ENCODE measurements at regions not wholly inside any gene's neighbourhood (a gene's known extent, or its start where the extent isn't known, plus 50 kb on each side); places are given as distances from the start of the nearest gene placed in this dataset.

- DNase-seq, result no peak
- H3K36me3 ChIP-seq (replicated peaks in 1 of 2; ENCODE audit: control insufficient read depth in 1 of 2, insufficient read depth in 2 of 2, low read length in 2 of 2), result no peaks in the 10 kb centered on the region
- no peaks in the 10 kb centered on the region for H3K4me1 Mint-ChIP-seq
- intact Hi-C loops (cut with micrococcal nuclease), result no loop called here
- no peaks in the 10 kb centered on the region for H3K9me3 Mint-ChIP-seq
- H3K9ac ChIP-seq (ENCODE audit: insufficient read depth, low read length, poor library complexity, severe bottlenecking), result no peak overlapping the region
- H3K4me2 ChIP-seq (replicated peaks; ENCODE audit: extremely low read depth, low read length, poor library complexity, severe bottlenecking), result no peak overlapping the region
- H3K4me3 Mint-ChIP-seq, result no peak overlapping the region
- H3K27ac Mint-ChIP-seq, result no peak overlapping the region
- H3K9me3 ChIP-seq (replicated peaks in 1 of 2; ENCODE audit: control insufficient read depth in 1 of 2, insufficient read depth in 1 of 2, low read length in 2 of 2), result no peaks in the 10 kb centered on the region
- H3K27me3 Mint-ChIP-seq (ENCODE audit: low read depth in 3 of 3), result peaks cover 4 to 9% (median 9%) of the 10 kb centered on the region in 3 donors
- H4K20me1 ChIP-seq (ENCODE audit: insufficient read depth, low read length), result no peaks in the 10 kb centered on the region
- no peaks in the 10 kb centered on the region for H3K27me3 ChIP-seq (ENCODE audit: control insufficient read depth in 2 of 2, insufficient read depth in 2 of 2, low read length in 2 of 2)
- WGBS (ENCODE audit: insufficient coverage), result 93% methylated on average over 5 of the region's 6 CpGs
- no peaks in the 10 kb centered on the region for H3K79me2 ChIP-seq (ENCODE audit: insufficient read depth, low read length)
- TF ChIP-seq, protein P1, sequence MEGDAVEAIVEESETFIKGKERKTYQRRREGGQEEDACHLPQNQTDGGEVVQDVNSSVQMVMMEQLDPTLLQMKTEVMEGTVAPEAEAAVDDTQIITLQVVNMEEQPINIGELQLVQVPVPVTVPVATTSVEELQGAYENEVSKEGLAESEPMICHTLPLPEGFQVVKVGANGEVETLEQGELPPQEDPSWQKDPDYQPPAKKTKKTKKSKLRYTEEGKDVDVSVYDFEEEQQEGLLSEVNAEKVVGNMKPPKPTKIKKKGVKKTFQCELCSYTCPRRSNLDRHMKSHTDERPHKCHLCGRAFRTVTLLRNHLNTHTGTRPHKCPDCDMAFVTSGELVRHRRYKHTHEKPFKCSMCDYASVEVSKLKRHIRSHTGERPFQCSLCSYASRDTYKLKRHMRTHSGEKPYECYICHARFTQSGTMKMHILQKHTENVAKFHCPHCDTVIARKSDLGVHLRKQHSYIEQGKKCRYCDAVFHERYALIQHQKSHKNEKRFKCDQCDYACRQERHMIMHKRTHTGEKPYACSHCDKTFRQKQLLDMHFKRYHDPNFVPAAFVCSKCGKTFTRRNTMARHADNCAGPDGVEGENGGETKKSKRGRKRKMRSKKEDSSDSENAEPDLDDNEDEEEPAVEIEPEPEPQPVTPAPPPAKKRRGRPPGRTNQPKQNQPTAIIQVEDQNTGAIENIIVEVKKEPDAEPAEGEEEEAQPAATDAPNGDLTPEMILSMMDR (IDR thresholded peaks at IDR 0.05), result no peak
- no peaks in the 10 kb centered on the region for H3K36me3 Mint-ChIP-seq
- no peak overlapping the region for H2AFZ ChIP-seq (ENCODE audit: insufficient read depth, low read depth, low read length, poor library complexity, severe bottlenecking)
- H3K27ac ChIP-seq (ENCODE audit: low read depth in 1 of 2, low read length in 2 of 2), result no peak overlapping the region
- H3K4me3 ChIP-seq (replicated peaks in 1 of 3; ENCODE audit: low read depth in 2 of 3, low read length in 3 of 3), result no peak overlapping the region
- H3K4me1 ChIP-seq (ENCODE audit: control insufficient read depth in 1 of 2, insufficient read depth in 2 of 2, low read length in 2 of 2), result no peaks in the 10 kb centered on the region
Observed at GRCh38 chr11:119803139-119803538, 74.1 kb upstream of the NECTIN1 start.

- no peak for DNase-seq
- Mint-ChIP-seq H3K9me3 (no peaks in the 10 kb centered on the region), H3K36me3 (no peaks in the 10 kb centered on the region), H3K4me1 (no peaks in the 10 kb centered on the region), H3K27me3 (ENCODE audit: low read depth in 3 of 3) (peaks cover 4 to 9% (median 8%) of the 10 kb centered on the region in 3 donors), H3K4me3 (no peak overlapping the region), H3K27ac (no peak overlapping the region)
- Histone ChIP-seq H3K9me3 (replicated peaks in 1 of 2; ENCODE audit: control insufficient read depth in 1 of 2, insufficient read depth in 1 of 2, low read length in 2 of 2) (no peaks in the 10 kb centered on the region), H3K4me3 (replicated peaks in 1 of 3; ENCODE audit: low read depth in 2 of 3, low read length in 3 of 3) (no peak overlapping the region), H3K79me2 (ENCODE audit: insufficient read depth, low read length) (no peaks in the 10 kb centered on the region), H3K4me2 (replicated peaks; ENCODE audit: extremely low read depth, low read length, poor library complexity, severe bottlenecking) (no peak overlapping the region), H4K20me1 (ENCODE audit: insufficient read depth, low read length) (no peaks in the 10 kb centered on the region), H3K4me1 (ENCODE audit: control insufficient read depth in 1 of 2, insufficient read depth in 2 of 2, low read length in 2 of 2) (no peaks in the 10 kb centered on the region), H3K27ac (ENCODE audit: low read depth in 1 of 2, low read length in 2 of 2) (no peak overlapping the region), H3K9ac (ENCODE audit: insufficient read depth, low read length, poor library complexity, severe bottlenecking) (no peak overlapping the region), H2AFZ (ENCODE audit: insufficient read depth, low read depth, low read length, poor library complexity, severe bottlenecking) (no peak overlapping the region), H3K36me3 (replicated peaks in 1 of 2; ENCODE audit: control insufficient read depth in 1 of 2, insufficient read depth in 2 of 2, low read length in 2 of 2) (no peaks in the 10 kb centered on the region), H3K27me3 (ENCODE audit: control insufficient read depth in 2 of 2, insufficient read depth in 2 of 2, low read length in 2 of 2) (peaks cover 0 to 2% of the 10 kb centered on the region in 2 donors)
- TF ChIP-seq, protein P1 (IDR thresholded peaks at IDR 0.05), result no peak
- intact Hi-C loops (cut with micrococcal nuclease), result no loop called here
- WGBS (ENCODE audit: insufficient coverage), result 95% methylated on average over 5 of the region's 5 CpGs
Observed at GRCh38 chr11:119802670-119803069, 73.7 kb upstream of the NECTIN1 start.
